ENCODE measurements at regions not wholly inside any gene's neighbourhood (a gene's known extent, or its start where the extent isn't known, plus 50 kb on each side); places are given as distances from the start of the nearest gene placed in this dataset.

- Histone ChIP-seq H3K27ac (no peak overlapping the region), H3K4me2 (no peak overlapping the region), H3K9me3 (no peaks in the 10 kb centered on the region), H3K4me3 (no peak overlapping the region), H3K4me1 (no peaks in the 10 kb centered on the region)
- ChIA-PET CTCF (interaction anchor here (1.2 kb wide), 1 partner anchor 91 kb away, joined by 3 read pairs; no protein-coding TSS in a partner anchor), POLR2A (no interaction called here)
- FAIRE-seq: no peak
- no peak for TF ChIP-seq EHF (CRISPR knock-in tag; IDR thresholded peaks at IDR 0.05)
- TF ChIP-seq ZSCAN20 (CRISPR knock-in tag; IDR thresholded peaks at IDR 0.05): no peak
- no peak for TF ChIP-seq PHF8 (IDR thresholded peaks at IDR 0.05; ENCODE audit: borderline replicate concordance, low read depth)
- no peak for TF ChIP-seq CTCF (IDR thresholded peaks at IDR 0.05)
- no peak for TF ChIP-seq PBX3 (IDR thresholded peaks at IDR 0.05)
- TF ChIP-seq ZNF302 (CRISPR knock-in tag; IDR thresholded peaks at IDR 0.05): no peak
- TF ChIP-seq RAD21 (conservative IDR thresholded peaks at IDR 0.05 in 1 of 2, IDR thresholded peaks at IDR 0.05 in 1 of 2): no peak
- no peak for TF ChIP-seq RCOR1 (IDR thresholded peaks at IDR 0.05; ENCODE audit: low read depth, low read length)
- no peak for TF ChIP-seq RFX5 (IDR thresholded peaks at IDR 0.05)
- TF ChIP-seq RNF2 (IDR thresholded peaks at IDR 0.05; ENCODE audit: borderline replicate concordance, low read depth): no peak
- ATAC-seq: no peak
- no peak for DNase-seq (ENCODE audit: low read depth in 1 of 2, low spot score in 1 of 2)
Observed at GRCh38 chr11:45021001-45021400, 70.3 kb upstream of the TP53I11 start.

GRCh38 chr11:45021692-45022141, 71.0 kb upstream of the TP53I11 start:
- Histone ChIP-seq H3K4me3 (no peak overlapping the region), H3K4me2 (no peak overlapping the region), H3K9me3 (no peaks in the 10 kb centered on the region), H3K4me1 (no peaks in the 10 kb centered on the region), H3K27ac (no peak overlapping the region)
- DNase-seq (ENCODE audit: low read depth in 1 of 2, low spot score in 1 of 2) (no peak), FAIRE-seq (no peak), ATAC-seq (no peak)
- ChIA-PET CTCF (interaction anchor here (0.7 to 1.8 kb wide), 3 partner anchors 10 to 85 kb away, joined by 3 to 9 read pairs (median 3); no protein-coding TSS in a partner anchor), POLR2A (no interaction called here)
- TF ChIP-seq NPAS2 (CRISPR knock-in tag; IDR thresholded peaks at IDR 0.05; ENCODE audit: borderline replicate concordance) (no peak), FOXS1 (CRISPR knock-in tag; IDR thresholded peaks at IDR 0.05) (no peak), TFCP2L1 (CRISPR knock-in tag; IDR thresholded peaks at IDR 0.05) (no peak)
- WGBS (ENCODE audit: missing lambda C conversion rate): 82% methylated on average over 9 of the region's 9 CpGs

GRCh38 chr11:45022294-45023064, 71.8 kb upstream of the TP53I11 start:
- H3K4me1 ChIP-seq: no peaks in the 10 kb centered on the region
- no peaks in the 10 kb centered on the region for H3K9me3 ChIP-seq
- no peak for DNase-seq (ENCODE audit: low read depth in 1 of 2, low spot score in 1 of 2)
- no peak for FAIRE-seq
- WGBS (ENCODE audit: missing lambda C conversion rate): 50% methylated on average over 9 of the region's 9 CpGs
- no peak overlapping the region for H3K4me2 ChIP-seq
- no peak overlapping the region for H3K4me3 ChIP-seq
- ChIA-PET CTCF (interaction anchor here (1.0 to 1.9 kb wide), 4 partner anchors 17 to 88 kb away, joined by 3 to 9 read pairs (median 4); no protein-coding TSS in a partner anchor), POLR2A (no interaction called here)
- 0 out of 6 replicates have a peak, but pooled peaks of 1 of the 2 experiments have one; percentile 41 for ATAC-seq
- no peak overlapping the region for H3K27ac ChIP-seq
- TF ChIP-seq CTCF (IDR thresholded peaks at IDR 0.05) (no peak), EP300 (IDR thresholded peaks at IDR 0.05) (no peak)

Data from A549 (cell line).